Liver (tissue), 3 donors: ENCODE measurements at regions not wholly inside any gene's neighbourhood (a gene's known extent, or its start where the extent isn't known, plus 50 kb on each side); places are given as distances from the start of the nearest gene placed in this dataset.

ENCODE experiments used
- GABPA ChIP-seq, 2 donors: IDR thresholded peaks in 1 of 2; conservative IDR thresholded peaks in 1 of 2; 2 replicates each; pipeline ENCODE4 v1.6.1; 2016; ENCODE audit warnings: antibody characterized with exemption in 2 of 2, mild to moderate bottlenecking in 1 of 2, moderate library complexity in 1 of 2
- HNF4A ChIP-seq, 2 donors: conservative IDR thresholded peaks; 2 replicates each; pipeline ENCODE4 v1.6.1; 2016; ENCODE audit warnings: antibody characterized with exemption in 2 of 2, mild to moderate bottlenecking in 2 of 2
- HNF4G ChIP-seq: IDR thresholded peaks from 2 replicates; pipeline ENCODE4 v1.6.1; 2016; ENCODE audit warnings: antibody characterized with exemption
- JUND ChIP-seq, 2 donors: IDR thresholded peaks; 2 replicates each; pipeline ENCODE4 v1.6.1; 2016; ENCODE audit warnings: antibody characterized with exemption in 2 of 2
- NR2F2 ChIP-seq: IDR thresholded peaks from 2 replicates; pipeline ENCODE4 v1.6.1; 2016; ENCODE audit warnings: antibody characterized with exemption
- TAF1 ChIP-seq: conservative IDR thresholded peaks from 2 replicates; pipeline ENCODE4 v1.6.1; 2016; ENCODE audit warnings: antibody characterized with exemption, mild to moderate bottlenecking
- YY1 ChIP-seq: IDR thresholded peaks from 2 replicates; pipeline ENCODE4 v1.6.1; 2016; ENCODE audit warnings: antibody characterized with exemption, mild to moderate bottlenecking
- TF ChIP-seq, protein P1 (sequence below): fragments of 150-350 bp; IDR thresholded peaks from 2 replicates; pipeline ENCODE4 v1.5.1; 2017; ENCODE audit warnings: improper control_type of control experiment, low read depth, low read length; ENCODE audit not compliant: missing input control
- TF ChIP-seq, protein P2 (sequence below): IDR thresholded peaks from 2 replicates; pipeline ENCODE4 v1.6.1; 2016; ENCODE audit warnings: antibody characterized with exemption
- TF ChIP-seq, protein P3 (sequence below): IDR thresholded peaks from 2 replicates; pipeline ENCODE4 v1.6.1; 2016; ENCODE audit warnings: antibody characterized with exemption, mild to moderate bottlenecking
- donor health status: healthy.
- donor health status: healthy.

DNA sequence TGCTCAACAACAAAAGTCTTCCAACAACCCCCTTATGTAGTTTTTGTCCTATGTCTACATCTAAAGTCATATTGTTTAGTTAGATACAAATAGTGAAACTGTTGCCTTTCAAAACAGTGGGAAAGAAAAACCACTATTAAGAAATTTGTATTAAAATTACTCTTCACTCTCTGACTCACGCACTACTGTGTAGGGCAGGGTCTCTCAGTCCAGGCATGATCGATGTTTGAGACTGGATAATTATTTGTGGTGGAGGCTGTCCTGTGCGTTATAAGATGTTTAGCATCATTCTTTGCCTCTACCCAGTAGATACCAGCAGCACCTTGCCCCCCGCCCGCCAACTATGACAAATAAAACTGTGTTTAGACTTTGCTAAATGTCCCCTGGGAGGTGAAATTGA, 369.4 kb upstream of the ZEB2 start:
- TF ChIP-seq, protein P1, sequence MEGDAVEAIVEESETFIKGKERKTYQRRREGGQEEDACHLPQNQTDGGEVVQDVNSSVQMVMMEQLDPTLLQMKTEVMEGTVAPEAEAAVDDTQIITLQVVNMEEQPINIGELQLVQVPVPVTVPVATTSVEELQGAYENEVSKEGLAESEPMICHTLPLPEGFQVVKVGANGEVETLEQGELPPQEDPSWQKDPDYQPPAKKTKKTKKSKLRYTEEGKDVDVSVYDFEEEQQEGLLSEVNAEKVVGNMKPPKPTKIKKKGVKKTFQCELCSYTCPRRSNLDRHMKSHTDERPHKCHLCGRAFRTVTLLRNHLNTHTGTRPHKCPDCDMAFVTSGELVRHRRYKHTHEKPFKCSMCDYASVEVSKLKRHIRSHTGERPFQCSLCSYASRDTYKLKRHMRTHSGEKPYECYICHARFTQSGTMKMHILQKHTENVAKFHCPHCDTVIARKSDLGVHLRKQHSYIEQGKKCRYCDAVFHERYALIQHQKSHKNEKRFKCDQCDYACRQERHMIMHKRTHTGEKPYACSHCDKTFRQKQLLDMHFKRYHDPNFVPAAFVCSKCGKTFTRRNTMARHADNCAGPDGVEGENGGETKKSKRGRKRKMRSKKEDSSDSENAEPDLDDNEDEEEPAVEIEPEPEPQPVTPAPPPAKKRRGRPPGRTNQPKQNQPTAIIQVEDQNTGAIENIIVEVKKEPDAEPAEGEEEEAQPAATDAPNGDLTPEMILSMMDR, result no peak
- no peak for TF ChIP-seq JUND (IDR thresholded peaks at IDR 0.05)
- no peak for TF ChIP-seq TAF1
- TF ChIP-seq, protein P2, sequence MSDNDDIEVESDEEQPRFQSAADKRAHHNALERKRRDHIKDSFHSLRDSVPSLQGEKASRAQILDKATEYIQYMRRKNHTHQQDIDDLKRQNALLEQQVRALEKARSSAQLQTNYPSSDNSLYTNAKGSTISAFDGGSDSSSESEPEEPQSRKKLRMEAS, result no peak
- no peak for TF ChIP-seq NR2F2
- no peak for TF ChIP-seq GABPA (IDR thresholded peaks at IDR 0.05 in 1 of 2, conservative IDR thresholded peaks at IDR 0.05 in 1 of 2)
- TF ChIP-seq, protein P3, sequence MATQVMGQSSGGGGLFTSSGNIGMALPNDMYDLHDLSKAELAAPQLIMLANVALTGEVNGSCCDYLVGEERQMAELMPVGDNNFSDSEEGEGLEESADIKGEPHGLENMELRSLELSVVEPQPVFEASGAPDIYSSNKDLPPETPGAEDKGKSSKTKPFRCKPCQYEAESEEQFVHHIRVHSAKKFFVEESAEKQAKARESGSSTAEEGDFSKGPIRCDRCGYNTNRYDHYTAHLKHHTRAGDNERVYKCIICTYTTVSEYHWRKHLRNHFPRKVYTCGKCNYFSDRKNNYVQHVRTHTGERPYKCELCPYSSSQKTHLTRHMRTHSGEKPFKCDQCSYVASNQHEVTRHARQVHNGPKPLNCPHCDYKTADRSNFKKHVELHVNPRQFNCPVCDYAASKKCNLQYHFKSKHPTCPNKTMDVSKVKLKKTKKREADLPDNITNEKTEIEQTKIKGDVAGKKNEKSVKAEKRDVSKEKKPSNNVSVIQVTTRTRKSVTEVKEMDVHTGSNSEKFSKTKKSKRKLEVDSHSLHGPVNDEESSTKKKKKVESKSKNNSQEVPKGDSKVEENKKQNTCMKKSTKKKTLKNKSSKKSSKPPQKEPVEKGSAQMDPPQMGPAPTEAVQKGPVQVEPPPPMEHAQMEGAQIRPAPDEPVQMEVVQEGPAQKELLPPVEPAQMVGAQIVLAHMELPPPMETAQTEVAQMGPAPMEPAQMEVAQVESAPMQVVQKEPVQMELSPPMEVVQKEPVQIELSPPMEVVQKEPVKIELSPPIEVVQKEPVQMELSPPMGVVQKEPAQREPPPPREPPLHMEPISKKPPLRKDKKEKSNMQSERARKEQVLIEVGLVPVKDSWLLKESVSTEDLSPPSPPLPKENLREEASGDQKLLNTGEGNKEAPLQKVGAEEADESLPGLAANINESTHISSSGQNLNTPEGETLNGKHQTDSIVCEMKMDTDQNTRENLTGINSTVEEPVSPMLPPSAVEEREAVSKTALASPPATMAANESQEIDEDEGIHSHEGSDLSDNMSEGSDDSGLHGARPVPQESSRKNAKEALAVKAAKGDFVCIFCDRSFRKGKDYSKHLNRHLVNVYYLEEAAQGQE, result no peak
- TF ChIP-seq HNF4A (conservative IDR thresholded peaks at IDR 0.05), result no peak
- TF ChIP-seq YY1, result no peak
- no peak for TF ChIP-seq HNF4G
